Esophagus muscularis mucosa (tissue), 4 donors: ENCODE measurements at regions not wholly inside any gene's neighbourhood (a gene's known extent, or its start where the extent isn't known, plus 50 kb on each side); places are given as distances from the start of the nearest gene placed in this dataset.

Experiments
- DNase-seq: peaks from one replicate; pipeline ENCODE4 v3.0.0-alpha.2; 2017; ENCODE audit errors: extremely low spot score
- H3K27ac ChIP-seq, 4 donors: fragments of 200-600 bp; sonication (generic); replicated peaks in 1 of 4; 1 replicate in 3 of 4; 2 replicates in 1 of 4; pipeline ENCODE4 v1.5.1; 2016 to 2019; ENCODE audit warnings: mild to moderate bottlenecking in 1 of 4
- H3K27me3 ChIP-seq, 4 donors: fragments of 200-600 bp; sonication (generic); one replicate each; pipeline versions ENCODE4 v1.5.1 to v1.6.0; 2016 to 2019
- H3K36me3 ChIP-seq, 4 donors: fragments of 200-600 bp; sonication (generic); one replicate each; pipeline ENCODE4 v1.5.1; 2016 to 2019
- H3K4me1 ChIP-seq, 4 donors: fragments of 200-600 bp; sonication (generic); one replicate each; pipeline ENCODE4 v1.5.1; 2016 to 2019
- H3K4me3 ChIP-seq, 4 donors: fragments of 200-600 bp; sonication (generic); 1 replicate in 2 of 4; 2 replicates in 2 of 4; pipeline ENCODE4 v1.5.1; 2016 to 2019; ENCODE audit warnings: mild to moderate bottlenecking in 4 of 4, moderate library complexity in 1 of 4
- H3K9me3 ChIP-seq, 4 donors: fragments of 200-600 bp; sonication (generic); 1 replicate in 3 of 4; 2 replicates in 1 of 4; pipeline ENCODE4 v1.5.1; 2016 to 2019
- CTCF ChIP-seq, 3 experiments: fragments of 200-600 bp in 2 of 3; fragments of 450-650 bp in 1 of 3; sonication (generic) in 2 of 3; IDR thresholded peaks; one replicate each; pipeline ENCODE4 v1.5.1; 2017 to 2019; ENCODE audit warnings: antibody characterized with exemption in 3 of 3, mild to moderate bottlenecking in 2 of 3, moderate library complexity in 1 of 3
- EP300 ChIP-seq: sonication (generic); formaldehyde crosslinking; IDR thresholded peaks from one replicate; pipeline ENCODE4 v1.6.1; 2017; ENCODE audit warnings: antibody characterized with exemption
- POLR2A ChIP-seq: fragments of 450-650 bp; IDR thresholded peaks from one replicate; pipeline ENCODE4 v1.6.1; 2017; ENCODE audit warnings: antibody characterized with exemption, moderate library complexity, mild to moderate bottlenecking, low read depth
- POLR2AphosphoS5 ChIP-seq, 2 donors: sonication (generic); formaldehyde crosslinking; IDR thresholded peaks; one replicate each; pipeline ENCODE4 v1.6.1; 2017; ENCODE audit warnings: antibody characterized with exemption in 2 of 2
- WGBS: methylation state at CpG from one replicate; pipeline ENCODE4 v1.1.5; 2018; 5-methylcytosine and 5-hydroxymethylcytosine counted together
- intact Hi-C: fragments of 100-400 bp; cut with DNase I; formaldehyde crosslinking; loops from one replicate; pipeline ENCODE4 v1.15.1; 2023

- TF ChIP-seq EP300 = no peak
- no peak for TF ChIP-seq POLR2AphosphoS5 (IDR thresholded peaks at IDR 0.05)
- TF ChIP-seq CTCF (IDR thresholded peaks at IDR 0.05) = no peak
- no peak for TF ChIP-seq POLR2A
- 85% methylated on average over 2 of the region's 2 CpGs for WGBS
Observed at GRCh38 chr4:155488691-155489090, 111.9 kb upstream of the MAP9 start.

GRCh38 chr4:155487210-155487609 is 110.4 kb upstream of the MAP9 start:
- no peaks in the 10 kb centered on the region for H3K27me3 ChIP-seq
- no peaks in the 10 kb centered on the region for H3K4me1 ChIP-seq
- H3K27ac ChIP-seq = no peak overlapping the region
- no peaks in the 10 kb centered on the region for H3K36me3 ChIP-seq
- no peak overlapping the region for H3K4me3 ChIP-seq
- intact Hi-C loops = no loop called here
- TF ChIP-seq EP300 (no peak), POLR2AphosphoS5 (IDR thresholded peaks at IDR 0.05) (no peak), POLR2A (no peak), CTCF (IDR thresholded peaks at IDR 0.05) (no peak)
- no peaks in the 10 kb centered on the region for H3K9me3 ChIP-seq
- DNase-seq = peak; percentile 47

More at GRCh38 chr4:155488691-155489090, 111.9 kb upstream of the MAP9 start:
- no peak overlapping the region for H3K27ac ChIP-seq
- peaks cover 0 to 7% (median 0%) of the 10 kb centered on the region in 4 donors for H3K4me1 ChIP-seq
- H3K36me3 ChIP-seq = no peaks in the 10 kb centered on the region
- H3K4me3 ChIP-seq = no peak overlapping the region
- H3K27me3 ChIP-seq = no peaks in the 10 kb centered on the region
- intact Hi-C loops = no loop called here
- no peak for DNase-seq
- no peaks in the 10 kb centered on the region for H3K9me3 ChIP-seq

GRCh38 chr4:155481150-155481549 is 104.4 kb upstream of the MAP9 start:
- Histone ChIP-seq H3K4me1 (no peaks in the 10 kb centered on the region), H3K4me3 (no peak overlapping the region), H3K27me3 (no peaks in the 10 kb centered on the region), H3K36me3 (no peaks in the 10 kb centered on the region), H3K27ac (no peak overlapping the region), H3K9me3 (no peaks in the 10 kb centered on the region)
- TF ChIP-seq POLR2AphosphoS5 (IDR thresholded peaks at IDR 0.05) (no peak), CTCF (IDR thresholded peaks at IDR 0.05) (no peak), EP300 (no peak), POLR2A (no peak)
- WGBS = 90% methylated on average over 4 of the region's 4 CpGs
- DNase-seq = no peak
- intact Hi-C loops = no loop called here

- intact Hi-C loops = no loop called here
- DNase-seq = peak; percentile 62
- TF ChIP-seq POLR2AphosphoS5 (IDR thresholded peaks at IDR 0.05) (no peak), EP300 (no peak), CTCF (IDR thresholded peaks at IDR 0.05) (no peak), POLR2A (no peak)
- 92% methylated on average over 1 of the region's 1 CpG for WGBS
- H3K4me1 ChIP-seq = no peaks in the 10 kb centered on the region
- H3K27me3 ChIP-seq = no peaks in the 10 kb centered on the region
- H3K4me3 ChIP-seq = no peak overlapping the region
- H3K36me3 ChIP-seq = no peaks in the 10 kb centered on the region
- no peak overlapping the region for H3K27ac ChIP-seq
- no peaks in the 10 kb centered on the region for H3K9me3 ChIP-seq
Observed at GRCh38 chr4:155479835-155480234, 103.1 kb upstream of the MAP9 start.

GRCh38 chr4:155478336-155478835 is 101.6 kb upstream of the MAP9 start:
- Histone ChIP-seq H3K4me3 (no peak overlapping the region), H3K27ac (no peak overlapping the region), H3K36me3 (no peaks in the 10 kb centered on the region), H3K27me3 (no peaks in the 10 kb centered on the region), H3K4me1 (peaks cover 0 to 6% (median 0%) of the 10 kb centered on the region in 4 donors), H3K9me3 (no peaks in the 10 kb centered on the region)
- TF ChIP-seq EP300 = no peak
- TF ChIP-seq POLR2AphosphoS5 (IDR thresholded peaks at IDR 0.05) = no peak
- TF ChIP-seq CTCF (IDR thresholded peaks at IDR 0.05) = no peak
- TF ChIP-seq POLR2A = no peak
- intact Hi-C loops = no loop called here
- DNase-seq = no peak
- 81% methylated on average over 3 of the region's 3 CpGs for WGBS
